Pons (tissue), 1 donor: ENCODE measurements at regions not wholly inside any gene's neighbourhood (a gene's known extent, or its start where the extent isn't known, plus 50 kb on each side); places are given as distances from the start of the nearest gene placed in this dataset.
A peak's percentile ranks its signal among the peaks of the same experiment; 100 is the strongest.
"Not testable (repeated sequence)": the region's sequence is repeated elsewhere in the genome, so short reads cannot be mapped to it uniquely, and the experiment has no call there.

Experiments used
- DNase-seq: peaks from one replicate; pipeline ENCODE4 v3.0.0-alpha.2; 2016; ENCODE audit warnings: low spot score

GRCh38 chr1:240722788-240723187 is 110.8 kb upstream of the GREM2 start:
- DNase-seq, result no peak

- no peak for DNase-seq
Observed at GRCh38 chr1:240720976-240721375, 109.0 kb upstream of the GREM2 start.

- DNase-seq, result no peak
Observed at GRCh38 chr1:240719953-240720700, 108.2 kb upstream of the GREM2 start.

GRCh38 chr1:240716538-240716937 is 104.6 kb upstream of the GREM2 start:
- not testable (repeated sequence) for DNase-seq

GRCh38 chr1:240714568-240715292 is 102.8 kb upstream of the GREM2 start:
- no peak for DNase-seq

GRCh38 chr1:240712014-240712731 is 100.2 kb upstream of the GREM2 start:
- DNase-seq, result no peak

GRCh38 chr1:240711020-240711419 is 99.1 kb upstream of the GREM2 start:
- no peak for DNase-seq

- no peak for DNase-seq
Observed at GRCh38 chr1:240709676-240710075, 97.7 kb upstream of the GREM2 start.

- no peak for DNase-seq
Observed at GRCh38 chr1:240706150-240706935, 94.4 kb upstream of the GREM2 start.

GRCh38 chr1:240705579-240705978 is 93.6 kb upstream of the GREM2 start:
- no peak for DNase-seq

GRCh38 chr1:240701412-240701811 is 89.5 kb upstream of the GREM2 start:
- DNase-seq, result no peak

- no peak for DNase-seq
Observed at GRCh38 chr1:240695416-240695815, 83.5 kb upstream of the GREM2 start.

- DNase-seq, result no peak
Observed at GRCh38 chr1:240693844-240694243, 81.9 kb upstream of the GREM2 start.

- DNase-seq, result no peak
Observed at GRCh38 chr1:240693036-240693435, 81.1 kb upstream of the GREM2 start.

GRCh38 chr1:240691909-240692705 is 80.2 kb upstream of the GREM2 start:
- peak; percentile 53 for DNase-seq

GRCh38 chr1:240691501-240691900 is 79.5 kb upstream of the GREM2 start:
- no peak for DNase-seq

GRCh38 chr1:240687820-240688219 is 75.9 kb upstream of the GREM2 start:
- DNase-seq, result no peak

- no peak for DNase-seq
Observed at GRCh38 chr1:240683576-240683975, 71.6 kb upstream of the GREM2 start.

- no peak for DNase-seq
Observed at GRCh38 chr1:240682859-240683242, 70.9 kb upstream of the GREM2 start.

- no peak for DNase-seq
Observed at GRCh38 chr1:240682166-240682858, 70.4 kb upstream of the GREM2 start.
